Trophoblast cell (in vitro differentiated cells and primary cell): ENCODE measurements at regions not wholly inside any gene's neighbourhood (a gene's known extent, or its start where the extent isn't known, plus 50 kb on each side); places are given as distances from the start of the nearest gene placed in this dataset.

Experiments
- DNase-seq, 2 donors: peaks; one replicate each; pipeline ENCODE4 v3.0.0-alpha.2; 2016
- H2AFZ ChIP-seq: 2 replicates; pipeline ENCODE4 v1.6.1; 2013; ENCODE audit warnings: low read length, moderate library complexity, mild to moderate bottlenecking; ENCODE audit not compliant: insufficient read depth, poor library complexity
- H2AK5ac ChIP-seq: 2 replicates; pipeline ENCODE4 v1.6.1; 2013; ENCODE audit warnings: mild to moderate bottlenecking, low read length
- H2BK120ac ChIP-seq: 2 replicates; pipeline ENCODE4 v1.6.1; 2013; ENCODE audit warnings: low read length, mild to moderate bottlenecking, moderate library complexity; ENCODE audit not compliant: insufficient read depth, poor library complexity
- H2BK12ac ChIP-seq: 2 replicates; pipeline ENCODE4 v1.6.1; 2013; ENCODE audit warnings: mild to moderate bottlenecking, low read length, moderate library complexity
- H2BK5ac ChIP-seq: 2 replicates; pipeline ENCODE4 v1.6.1; 2013; ENCODE audit warnings: low read length, low read depth, moderate library complexity, mild to moderate bottlenecking; ENCODE audit not compliant: poor library complexity
- H3K14ac ChIP-seq: 2 replicates; pipeline ENCODE4 v1.6.1; 2013; ENCODE audit warnings: mild to moderate bottlenecking, low read length
- H3K18ac ChIP-seq: 2 replicates; pipeline ENCODE4 v1.6.1; 2013; ENCODE audit warnings: mild to moderate bottlenecking, low read length
- H3K23ac ChIP-seq: 2 replicates; pipeline ENCODE4 v1.6.1; 2013; ENCODE audit warnings: low read length
- H3K27ac ChIP-seq: 2 replicates; pipeline ENCODE4 v1.5.1; 2013; ENCODE audit warnings: low read depth, mild to moderate bottlenecking, inconsistent platforms, low read length, moderate library complexity
- H3K27me3 ChIP-seq: 2 replicates; pipeline ENCODE4 v1.6.1; 2013; ENCODE audit warnings: inconsistent platforms, mild to moderate bottlenecking, low read length, moderate library complexity; ENCODE audit not compliant: insufficient read depth
- H3K36me3 ChIP-seq, 2 experiments: 1 replicate in 1 of 2; 2 replicates in 1 of 2; pipeline ENCODE4 v1.6.1; 2013; ENCODE audit warnings: low read length in 2 of 2, mild to moderate bottlenecking in 2 of 2, moderate library complexity in 1 of 2; ENCODE audit not compliant: insufficient read depth in 2 of 2, control insufficient read depth in 1 of 2
- H3K4ac ChIP-seq: 2 replicates; pipeline ENCODE4 v1.6.1; 2013; ENCODE audit warnings: low read depth, mild to moderate bottlenecking, low read length, moderate library complexity
- H3K4me1 ChIP-seq, 2 experiments: 1 replicate in 1 of 2; 2 replicates in 1 of 2; pipeline ENCODE4 v1.6.1; 2013; ENCODE audit warnings: low read length in 2 of 2, mild to moderate bottlenecking in 2 of 2, moderate library complexity in 1 of 2; ENCODE audit not compliant: insufficient read depth in 2 of 2, control insufficient read depth in 1 of 2
- H3K4me2 ChIP-seq: 2 replicates; pipeline ENCODE4 v1.6.1; 2013; ENCODE audit warnings: inconsistent platforms, mild to moderate bottlenecking, low read length, moderate library complexity
- H3K4me3 ChIP-seq: 2 replicates; pipeline ENCODE4 v1.5.1; 2013; ENCODE audit warnings: mild to moderate bottlenecking, low read depth, low read length, inconsistent platforms
- H3K79me1 ChIP-seq: one replicate; pipeline ENCODE4 v1.6.1; 2013; ENCODE audit warnings: low read length
- H3K79me2 ChIP-seq: 2 replicates; pipeline ENCODE4 v1.6.1; 2013; ENCODE audit warnings: low read length, mild to moderate bottlenecking; ENCODE audit not compliant: control insufficient read depth, insufficient read depth, poor library complexity
- H3K9ac ChIP-seq: 2 replicates; pipeline ENCODE4 v1.6.1; 2013; ENCODE audit warnings: mild to moderate bottlenecking, low read length
- H3K9me3 ChIP-seq: 2 replicates; pipeline ENCODE4 v1.6.1; 2013; ENCODE audit warnings: low read depth, mild to moderate bottlenecking, control low read depth, inconsistent platforms, low read length; ENCODE audit not compliant: insufficient read depth
- H4K12ac ChIP-seq: 2 replicates; pipeline ENCODE4 v1.6.1; 2013; ENCODE audit warnings: low read depth, mild to moderate bottlenecking, low read length, moderate library complexity
- H4K8ac ChIP-seq: 2 replicates; pipeline ENCODE4 v1.6.1; 2013; ENCODE audit warnings: low read depth, mild to moderate bottlenecking, low read length, moderate library complexity
- H4K91ac ChIP-seq: one replicate; pipeline ENCODE4 v1.6.1; 2013; ENCODE audit warnings: low read depth, mild to moderate bottlenecking, low read length, moderate library complexity
- WGBS: extraction: QIAGEN DNeasy Blood & Tissue Kit; methylation state at CpG from one replicate; pipeline ENCODE4 v1.1.7; 2013; ENCODE audit warnings: missing lambda C conversion rate; ENCODE audit not compliant: insufficient read length, insufficient coverage; ENCODE audit errors: extremely low coverage; 5-methylcytosine and 5-hydroxymethylcytosine counted together

DNA sequence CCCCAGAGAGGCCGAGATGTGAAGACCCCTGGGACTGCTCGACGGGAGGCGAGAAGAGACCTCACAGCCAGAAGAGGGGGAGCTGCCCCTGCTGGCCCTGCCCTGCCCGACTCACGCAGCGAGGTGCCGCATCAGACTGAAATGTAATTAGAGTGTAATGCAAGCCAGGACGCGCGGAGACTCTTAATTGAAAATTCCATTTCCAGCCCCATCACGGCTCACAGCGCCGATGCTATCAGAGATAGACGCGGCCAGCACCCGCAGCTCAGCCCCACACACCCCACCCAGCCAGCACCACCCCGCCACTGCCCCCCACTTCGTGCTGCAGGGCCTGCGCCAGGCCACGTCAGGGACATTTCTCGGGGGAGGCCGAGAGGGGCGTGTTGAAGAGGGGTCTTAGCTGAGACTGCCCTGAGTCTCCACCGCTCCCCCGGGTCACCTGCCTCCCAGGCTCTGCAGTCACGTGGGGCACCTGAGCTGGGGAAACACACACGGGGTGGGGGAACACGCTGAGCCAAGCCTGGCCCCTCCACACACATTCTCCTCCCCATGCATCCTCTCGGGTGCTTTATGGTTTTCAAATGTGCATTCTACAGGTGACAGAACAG is 78.1 kb downstream of the TEX51 start:
- Histone ChIP-seq H4K91ac (no peak overlapping the region), H4K12ac (no peak overlapping the region), H2AK5ac (no peak overlapping the region), H3K14ac (no peak overlapping the region), H3K9me3 (no peaks in the 10 kb centered on the region), H3K23ac (no peak overlapping the region), H3K4me2 (no peak overlapping the region), H3K4me1 (peaks cover 0 to under 1% of the 10 kb centered on the region in 2 experiments), H3K36me3 (no peaks in the 10 kb centered on the region), H3K79me1 (no peaks in the 10 kb centered on the region), H3K27me3 (no peaks in the 10 kb centered on the region), H3K9ac (no peak overlapping the region), H2BK120ac (no peak overlapping the region), H2BK12ac (no peak overlapping the region), H2AFZ (no peak overlapping the region), H3K4ac (no peak overlapping the region), H3K4me3 (no peak overlapping the region), H3K18ac (no peak overlapping the region), H4K8ac (no peak overlapping the region), H3K27ac (no peak overlapping the region), H2BK5ac (no peak overlapping the region), H3K79me2 (no peaks in the 10 kb centered on the region)
- WGBS: no CpG with 5 or more reads among the region's 30 CpGs
- no peak for DNase-seq

DNA sequence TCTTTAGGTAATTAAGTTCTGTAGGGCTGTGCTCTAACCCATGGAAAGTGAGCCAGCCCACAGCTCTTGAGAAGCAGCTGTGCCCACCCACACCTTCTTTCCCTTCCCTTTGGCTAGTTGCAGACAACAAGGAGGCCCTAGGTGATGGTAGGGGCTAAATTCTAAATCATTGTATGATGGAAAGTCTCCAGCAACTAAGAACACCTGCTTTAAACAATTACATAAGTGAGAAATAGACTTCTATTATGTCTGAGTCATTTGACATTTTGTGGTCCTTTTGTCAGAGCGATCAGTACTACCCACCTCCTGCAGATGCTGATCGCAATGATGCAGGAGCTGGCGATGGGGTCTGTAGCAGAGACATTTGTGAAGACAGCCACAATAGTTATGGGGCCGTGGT is 79.6 kb downstream of the TEX51 start:
- Histone ChIP-seq H3K9ac (no peak overlapping the region), H3K14ac (no peak overlapping the region), H3K27ac (no peak overlapping the region), H4K12ac (no peak overlapping the region), H3K9me3 (no peaks in the 10 kb centered on the region), H2BK120ac (no peak overlapping the region), H2AK5ac (no peak overlapping the region), H3K36me3 (no peaks in the 10 kb centered on the region), H2BK5ac (no peak overlapping the region), H3K23ac (no peak overlapping the region), H4K91ac (no peak overlapping the region), H3K4me2 (no peak overlapping the region), H3K4ac (no peak overlapping the region), H4K8ac (no peak overlapping the region), H3K27me3 (no peaks in the 10 kb centered on the region), H2AFZ (no peak overlapping the region), H2BK12ac (no peak overlapping the region), H3K4me3 (no peak overlapping the region), H3K79me2 (no peaks in the 10 kb centered on the region), H3K18ac (no peak overlapping the region), H3K79me1 (no peaks in the 10 kb centered on the region), H3K4me1 (no peaks in the 10 kb centered on the region)
- no CpG with 5 or more reads among the region's 4 CpGs for WGBS
- no peak for DNase-seq

DNA sequence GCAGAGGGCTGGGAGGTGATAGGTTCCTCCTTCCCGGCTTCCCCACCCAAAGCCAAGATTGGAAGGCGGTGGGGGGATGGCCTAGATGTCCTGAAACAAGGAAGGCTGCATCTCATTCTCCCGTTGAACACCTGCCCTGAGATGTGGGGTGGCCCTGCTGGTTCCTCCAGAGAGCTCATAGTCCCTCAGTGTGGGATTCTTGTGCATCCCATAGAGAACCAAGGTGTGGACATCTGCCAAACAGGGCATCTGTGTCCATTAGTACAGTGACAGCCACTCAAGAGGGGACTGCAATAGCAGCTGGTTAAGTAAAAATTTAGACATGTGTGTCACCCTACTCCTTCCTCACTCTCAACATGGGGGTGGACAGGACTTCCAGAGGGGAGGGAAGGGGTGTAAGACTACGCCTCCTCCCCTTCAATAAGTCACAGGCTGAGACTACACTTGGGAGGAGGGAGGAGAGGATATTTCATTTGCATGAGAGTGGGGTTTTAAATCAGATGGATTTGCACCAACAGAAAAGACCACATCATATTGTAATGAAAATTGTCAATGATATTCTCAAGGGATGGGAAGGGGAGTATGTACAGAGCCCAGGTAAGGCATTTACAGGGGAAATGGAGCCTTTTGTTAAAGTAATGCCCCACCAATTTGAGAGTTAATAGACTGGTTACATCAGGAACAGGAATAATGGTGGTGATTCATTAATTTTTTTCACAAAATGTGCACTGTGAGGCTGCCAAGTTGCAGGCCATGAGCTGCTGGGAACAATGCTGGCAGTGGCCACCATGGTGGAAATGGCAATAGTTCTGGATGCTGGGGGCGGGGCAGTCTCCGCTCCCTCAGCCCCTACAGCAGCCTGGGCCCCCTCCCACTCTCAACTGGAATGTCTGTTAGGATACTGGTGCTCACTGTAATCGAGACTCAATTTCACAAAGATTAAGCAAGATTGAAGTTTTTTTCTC is 80.6 kb downstream of the TEX51 start:
- Histone ChIP-seq H3K79me2 (no peaks in the 10 kb centered on the region), H3K4ac (no peak overlapping the region), H4K8ac (no peak overlapping the region), H3K4me1 (no peaks in the 10 kb centered on the region), H2BK5ac (no peak overlapping the region), H3K14ac (no peak overlapping the region), H3K36me3 (no peaks in the 10 kb centered on the region), H4K91ac (no peak overlapping the region), H2AFZ (no peak overlapping the region), H3K4me2 (no peak overlapping the region), H2AK5ac (no peak overlapping the region), H4K12ac (no peak overlapping the region), H3K18ac (no peak overlapping the region), H3K9me3 (no peaks in the 10 kb centered on the region), H3K4me3 (no peak overlapping the region), H2BK12ac (no peak overlapping the region), H3K79me1 (no peaks in the 10 kb centered on the region), H3K27me3 (no peaks in the 10 kb centered on the region), H3K9ac (no peak overlapping the region), H3K27ac (no peak overlapping the region), H2BK120ac (no peak overlapping the region), H3K23ac (no peak overlapping the region)
- no CpG with 5 or more reads among the region's 7 CpGs for WGBS
- no peak for DNase-seq

DNA sequence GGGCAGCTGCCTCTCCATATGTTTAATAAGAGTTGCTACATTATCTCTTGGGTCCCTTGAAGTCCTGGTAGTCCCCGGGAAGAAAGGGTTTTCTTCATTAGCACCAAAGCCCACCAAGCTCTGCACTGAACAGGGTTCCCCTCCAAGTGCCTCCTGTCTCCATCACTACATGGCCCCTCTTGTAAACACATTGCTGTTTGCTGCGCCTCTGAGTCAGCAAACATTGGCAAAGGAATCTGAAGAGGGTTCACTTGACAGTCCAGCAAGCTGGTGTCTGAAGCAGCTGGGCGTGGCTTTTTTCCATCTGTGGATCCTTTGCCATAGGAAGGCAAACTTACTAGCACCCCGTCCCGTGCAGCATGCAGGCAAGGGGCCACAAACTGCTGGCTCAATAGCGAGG is 82.8 kb downstream of the TEX51 start:
- Histone ChIP-seq H3K4ac (no peak overlapping the region), H3K27ac (no peak overlapping the region), H3K79me1 (no peaks in the 10 kb centered on the region), H2BK12ac (no peak overlapping the region), H3K9ac (no peak overlapping the region), H2BK5ac (no peak overlapping the region), H2AFZ (no peak overlapping the region), H4K91ac (no peak overlapping the region), H3K23ac (no peak overlapping the region), H3K4me3 (no peak overlapping the region), H2BK120ac (no peak overlapping the region), H3K18ac (no peak overlapping the region), H3K27me3 (no peaks in the 10 kb centered on the region), H3K79me2 (no peaks in the 10 kb centered on the region), H3K36me3 (no peaks in the 10 kb centered on the region), H4K12ac (no peak overlapping the region), H3K14ac (no peak overlapping the region), H3K4me2 (no peak overlapping the region), H4K8ac (no peak overlapping the region), H2AK5ac (no peak overlapping the region), H3K9me3 (no peaks in the 10 kb centered on the region), H3K4me1 (no peaks in the 10 kb centered on the region)
- no peak for DNase-seq
- WGBS: no CpG with 5 or more reads among the region's 6 CpGs
